ENCODE measurements at regions not wholly inside any gene's neighbourhood (a gene's known extent, or its start where the extent isn't known, plus 50 kb on each side); places are given as distances from the start of the nearest gene placed in this dataset.
"Not testable (repeated sequence)": the region's sequence is repeated elsewhere in the genome, so short reads cannot be mapped to it uniquely, and the experiment has no call there.

- H3K4me1 ChIP-seq (ENCODE audit: control insufficient read depth in 2 of 2, insufficient read depth in 2 of 2, low read length in 2 of 2): no peaks in the 10 kb centered on the region
- H3K36me3 ChIP-seq (ENCODE audit: control insufficient read depth in 2 of 2, insufficient read depth in 2 of 2, low read length in 2 of 2): no peaks in the 10 kb centered on the region
- H3K9me3 ChIP-seq (ENCODE audit: control insufficient read depth in 2 of 2, low read length in 2 of 2): no peaks in the 10 kb centered on the region
- no peaks in the 10 kb centered on the region for H3K27me3 ChIP-seq (ENCODE audit: control insufficient read depth in 2 of 2, insufficient read depth in 2 of 2, low read length in 2 of 2)
- no peak overlapping the region for H3K9ac ChIP-seq (ENCODE audit: low read depth in 1 of 2, low read length in 2 of 2)
- no peak overlapping the region for H3K4me3 ChIP-seq (ENCODE audit: low read length in 2 of 2)
- no peak overlapping the region for H3K27ac ChIP-seq (ENCODE audit: low read depth in 2 of 2, low read length in 2 of 2)
Measured at GRCh38 chr3:5344707-5345106, 157.2 kb downstream of the EDEM1 start.

DNA sequence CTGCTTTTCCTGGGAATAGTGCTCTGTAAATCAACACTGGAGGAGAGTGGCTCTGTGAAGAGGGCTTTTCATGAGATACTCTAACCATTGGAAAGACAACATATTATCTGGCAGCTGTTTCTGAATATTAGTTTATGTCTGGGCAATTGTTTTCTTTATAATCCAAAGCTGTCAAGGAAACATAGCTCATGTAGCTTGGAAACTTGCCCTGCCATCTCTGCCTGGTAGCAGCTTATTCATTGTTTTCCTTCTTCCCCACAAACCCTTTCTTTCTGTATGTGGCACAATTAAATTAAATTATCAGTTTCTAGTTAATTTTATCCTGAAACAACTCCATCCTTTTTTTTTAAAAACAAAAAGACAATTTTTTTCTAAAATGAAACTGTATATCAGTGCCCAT is 160.0 kb downstream of the EDEM1 start:
- Histone ChIP-seq H3K9ac (ENCODE audit: low read depth in 1 of 2, low read length in 2 of 2) (no peak overlapping the region), H3K4me1 (ENCODE audit: control insufficient read depth in 2 of 2, insufficient read depth in 2 of 2, low read length in 2 of 2) (no peaks in the 10 kb centered on the region), H3K9me3 (ENCODE audit: control insufficient read depth in 2 of 2, low read length in 2 of 2) (no peaks in the 10 kb centered on the region), H3K27me3 (ENCODE audit: control insufficient read depth in 2 of 2, insufficient read depth in 2 of 2, low read length in 2 of 2) (no peaks in the 10 kb centered on the region), H3K27ac (ENCODE audit: low read depth in 2 of 2, low read length in 2 of 2) (no peak overlapping the region), H3K36me3 (ENCODE audit: control insufficient read depth in 2 of 2, insufficient read depth in 2 of 2, low read length in 2 of 2) (no peaks in the 10 kb centered on the region), H3K4me3 (ENCODE audit: low read length in 2 of 2) (no peak overlapping the region)

DNA sequence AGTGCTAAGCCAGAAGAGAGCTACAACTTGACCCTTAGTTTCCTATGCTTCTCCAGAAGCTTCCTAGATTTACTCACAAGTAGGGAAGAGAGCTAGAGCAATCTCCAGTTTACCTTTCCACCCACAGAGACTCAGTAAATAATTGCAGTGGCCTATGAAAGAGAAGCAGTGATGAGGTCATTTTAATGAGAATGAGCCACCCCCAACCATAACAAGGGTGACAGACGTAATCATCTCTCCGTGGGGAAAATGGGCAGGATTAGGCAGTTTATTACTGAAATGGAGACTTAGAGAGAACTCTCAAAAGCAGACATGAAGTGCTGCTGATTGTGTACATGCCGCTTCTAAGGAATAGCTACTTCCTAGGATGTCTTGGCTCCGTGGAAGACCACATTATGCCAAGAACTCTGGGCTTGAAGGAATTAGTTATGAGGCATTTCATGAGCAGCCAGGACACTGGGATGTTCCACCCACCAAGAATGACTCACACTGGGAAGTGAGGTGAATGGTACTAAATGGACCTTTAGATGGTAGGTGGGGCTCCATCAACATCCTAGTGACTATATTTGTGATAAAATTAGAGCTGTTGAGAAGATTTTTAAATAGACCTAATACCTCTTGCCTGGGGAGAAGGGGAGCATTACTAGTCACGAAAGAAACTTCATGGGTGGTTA is 160.9 kb downstream of the EDEM1 start:
- H3K27ac ChIP-seq (ENCODE audit: low read depth in 2 of 2, low read length in 2 of 2): no peak overlapping the region
- no peaks in the 10 kb centered on the region for H3K4me1 ChIP-seq (ENCODE audit: control insufficient read depth in 2 of 2, insufficient read depth in 2 of 2, low read length in 2 of 2)

DNA sequence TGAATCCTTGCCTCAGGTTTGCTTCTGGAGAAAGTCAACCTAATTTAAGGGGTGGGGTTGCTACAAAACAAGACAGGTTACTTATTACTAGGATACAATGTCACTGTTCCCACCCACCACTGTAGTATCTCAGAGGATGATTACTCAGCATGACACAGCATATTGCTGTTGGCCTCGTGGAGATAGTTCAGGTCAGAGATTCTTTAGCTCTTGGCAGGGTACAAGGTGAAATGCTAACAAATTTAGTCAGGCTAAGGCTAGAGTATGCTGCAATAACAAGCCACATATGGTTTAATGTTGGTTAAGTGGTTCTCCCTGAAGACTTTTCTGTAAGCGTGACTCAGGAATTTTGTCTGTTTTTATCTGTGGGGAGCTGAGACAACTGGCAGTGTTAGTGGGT is 161.8 kb downstream of the EDEM1 start:
- no peaks in the 10 kb centered on the region for H3K36me3 ChIP-seq (ENCODE audit: control insufficient read depth in 2 of 2, insufficient read depth in 2 of 2, low read length in 2 of 2)
- no peaks in the 10 kb centered on the region for H3K27me3 ChIP-seq (ENCODE audit: control insufficient read depth in 2 of 2, insufficient read depth in 2 of 2, low read length in 2 of 2)
- H3K9me3 ChIP-seq (ENCODE audit: control insufficient read depth in 2 of 2, low read length in 2 of 2): no peaks in the 10 kb centered on the region
- no peak overlapping the region for H3K27ac ChIP-seq (ENCODE audit: low read depth in 2 of 2, low read length in 2 of 2)
- no peak overlapping the region for H3K4me3 ChIP-seq (ENCODE audit: low read length in 2 of 2)
- no peaks in the 10 kb centered on the region for H3K4me1 ChIP-seq (ENCODE audit: control insufficient read depth in 2 of 2, insufficient read depth in 2 of 2, low read length in 2 of 2)
- H3K9ac ChIP-seq (ENCODE audit: low read depth in 1 of 2, low read length in 2 of 2): no peak overlapping the region

More for the DNA sequence above, 160.9 kb downstream of the EDEM1 start:
- Histone ChIP-seq H3K9ac (ENCODE audit: low read depth in 1 of 2, low read length in 2 of 2) (no peak overlapping the region), H3K9me3 (ENCODE audit: control insufficient read depth in 2 of 2, low read length in 2 of 2) (no peaks in the 10 kb centered on the region), H3K27me3 (ENCODE audit: control insufficient read depth in 2 of 2, insufficient read depth in 2 of 2, low read length in 2 of 2) (no peaks in the 10 kb centered on the region), H3K4me3 (ENCODE audit: low read length in 2 of 2) (no peak overlapping the region), H3K36me3 (ENCODE audit: control insufficient read depth in 2 of 2, insufficient read depth in 2 of 2, low read length in 2 of 2) (no peaks in the 10 kb centered on the region)

DNA sequence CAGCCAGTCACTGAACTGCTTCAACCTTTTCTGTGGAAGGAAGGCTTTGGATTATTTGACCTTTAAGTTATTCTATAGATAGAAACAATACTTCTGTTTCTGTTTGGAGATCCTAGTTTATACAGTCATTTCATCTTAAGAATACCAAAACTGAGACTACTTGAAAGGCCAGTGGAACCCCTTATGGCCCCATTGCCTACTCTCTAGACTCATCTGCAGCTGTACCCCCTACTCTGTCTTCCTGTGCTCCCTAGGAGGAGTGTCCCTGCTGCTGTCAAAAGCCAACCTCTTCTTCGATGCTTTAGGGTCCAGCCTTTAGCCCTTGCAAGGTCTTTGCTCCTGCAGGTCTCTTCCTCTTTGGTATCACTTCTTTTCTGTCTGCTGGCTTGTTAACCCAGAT is 169.6 kb downstream of the EDEM1 start:
- Histone ChIP-seq H3K9ac (ENCODE audit: low read depth in 1 of 2, low read length in 2 of 2) (no peak overlapping the region), H3K36me3 (ENCODE audit: control insufficient read depth in 2 of 2, insufficient read depth in 2 of 2, low read length in 2 of 2) (no peaks in the 10 kb centered on the region), H3K9me3 (ENCODE audit: control insufficient read depth in 2 of 2, low read length in 2 of 2) (no peaks in the 10 kb centered on the region), H3K27ac (ENCODE audit: low read depth in 2 of 2, low read length in 2 of 2) (no peak overlapping the region), H3K4me3 (ENCODE audit: low read length in 2 of 2) (no peak overlapping the region), H3K4me1 (ENCODE audit: control insufficient read depth in 2 of 2, insufficient read depth in 2 of 2, low read length in 2 of 2) (no peaks in the 10 kb centered on the region), H3K27me3 (ENCODE audit: control insufficient read depth in 2 of 2, insufficient read depth in 2 of 2, low read length in 2 of 2) (no peaks in the 10 kb centered on the region)

GRCh38 chr3:5358911-5359310 is 171.4 kb downstream of the EDEM1 start:
- Histone ChIP-seq H3K4me1 (ENCODE audit: control insufficient read depth in 2 of 2, insufficient read depth in 2 of 2, low read length in 2 of 2) (no peaks in the 10 kb centered on the region), H3K27ac (ENCODE audit: low read depth in 2 of 2, low read length in 2 of 2) (no peak overlapping the region), H3K9me3 (ENCODE audit: control insufficient read depth in 2 of 2, low read length in 2 of 2) (no peaks in the 10 kb centered on the region), H3K27me3 (ENCODE audit: control insufficient read depth in 2 of 2, insufficient read depth in 2 of 2, low read length in 2 of 2) (no peaks in the 10 kb centered on the region), H3K4me3 (ENCODE audit: low read length in 2 of 2) (no peak overlapping the region), H3K9ac (ENCODE audit: low read depth in 1 of 2, low read length in 2 of 2) (no peak overlapping the region), H3K36me3 (ENCODE audit: control insufficient read depth in 2 of 2, insufficient read depth in 2 of 2, low read length in 2 of 2) (no peaks in the 10 kb centered on the region)

GRCh38 chr3:5360453-5360852 is 172.9 kb downstream of the EDEM1 start:
- H3K9me3 ChIP-seq (ENCODE audit: control insufficient read depth in 2 of 2, low read length in 2 of 2): no peaks in the 10 kb centered on the region
- no peaks in the 10 kb centered on the region for H3K27me3 ChIP-seq (ENCODE audit: control insufficient read depth in 2 of 2, insufficient read depth in 2 of 2, low read length in 2 of 2)
- no peak overlapping the region for H3K9ac ChIP-seq (ENCODE audit: low read depth in 1 of 2, low read length in 2 of 2)
- H3K27ac ChIP-seq (ENCODE audit: low read depth in 2 of 2, low read length in 2 of 2): no peak overlapping the region
- H3K4me3 ChIP-seq (ENCODE audit: low read length in 2 of 2): no peak overlapping the region
- no peaks in the 10 kb centered on the region for H3K4me1 ChIP-seq (ENCODE audit: control insufficient read depth in 2 of 2, insufficient read depth in 2 of 2, low read length in 2 of 2)
- no peaks in the 10 kb centered on the region for H3K36me3 ChIP-seq (ENCODE audit: control insufficient read depth in 2 of 2, insufficient read depth in 2 of 2, low read length in 2 of 2)

- Histone ChIP-seq H3K4me1 (ENCODE audit: control insufficient read depth in 2 of 2, insufficient read depth in 2 of 2, low read length in 2 of 2) (no peaks in the 10 kb centered on the region), H3K9me3 (ENCODE audit: control insufficient read depth in 2 of 2, low read length in 2 of 2) (no peaks in the 10 kb centered on the region), H3K27ac (ENCODE audit: low read depth in 2 of 2, low read length in 2 of 2) (no peak overlapping the region), H3K36me3 (ENCODE audit: control insufficient read depth in 2 of 2, insufficient read depth in 2 of 2, low read length in 2 of 2) (no peaks in the 10 kb centered on the region), H3K27me3 (ENCODE audit: control insufficient read depth in 2 of 2, insufficient read depth in 2 of 2, low read length in 2 of 2) (no peaks in the 10 kb centered on the region), H3K9ac (ENCODE audit: low read depth in 1 of 2, low read length in 2 of 2) (no peak overlapping the region), H3K4me3 (ENCODE audit: low read length in 2 of 2) (no peak overlapping the region)
Measured at GRCh38 chr3:5366746-5367145, 179.2 kb downstream of the EDEM1 start.

DNA sequence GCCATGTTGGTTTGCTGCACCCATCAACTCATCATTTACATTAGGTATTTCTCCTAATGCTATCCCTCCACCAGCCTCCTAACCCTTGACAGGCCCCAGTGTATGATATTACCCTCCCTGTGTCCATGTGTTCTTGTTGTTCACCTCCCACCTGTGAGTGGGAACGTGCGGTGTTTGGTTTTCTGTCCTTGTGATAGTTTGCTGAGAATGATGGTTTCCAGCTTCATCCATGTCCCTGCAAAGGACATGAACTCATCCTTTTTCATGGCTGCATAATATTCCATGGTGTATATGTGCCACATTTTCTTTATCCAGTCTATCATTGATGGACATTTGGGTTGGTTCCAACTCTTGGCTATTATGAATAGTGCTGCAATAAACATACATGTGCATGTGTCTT is 184.0 kb downstream of the EDEM1 start:
- H3K9ac ChIP-seq (ENCODE audit: low read depth in 1 of 2, low read length in 2 of 2); H3K9me3 ChIP-seq (ENCODE audit: control insufficient read depth in 2 of 2, low read length in 2 of 2): not testable (repeated sequence)

GRCh38 chr3:5376761-5377160 is 189.3 kb downstream of the EDEM1 start:
- Histone ChIP-seq H3K4me3 (ENCODE audit: low read length in 2 of 2) (no peak overlapping the region), H3K27ac (ENCODE audit: low read depth in 2 of 2, low read length in 2 of 2) (no peak overlapping the region), H3K9ac (ENCODE audit: low read depth in 1 of 2, low read length in 2 of 2) (no peak overlapping the region), H3K9me3 (ENCODE audit: control insufficient read depth in 2 of 2, low read length in 2 of 2) (no peaks in the 10 kb centered on the region), H3K27me3 (ENCODE audit: control insufficient read depth in 2 of 2, insufficient read depth in 2 of 2, low read length in 2 of 2) (no peaks in the 10 kb centered on the region), H3K4me1 (ENCODE audit: control insufficient read depth in 2 of 2, insufficient read depth in 2 of 2, low read length in 2 of 2) (peaks cover 0 to 4% of the 10 kb centered on the region in 2 donors), H3K36me3 (ENCODE audit: control insufficient read depth in 2 of 2, insufficient read depth in 2 of 2, low read length in 2 of 2) (no peaks in the 10 kb centered on the region)

More for the DNA sequence above, 184.0 kb downstream of the EDEM1 start:
- not testable (repeated sequence) for H3K27ac ChIP-seq (ENCODE audit: low read depth in 2 of 2, low read length in 2 of 2); H3K27me3 ChIP-seq (ENCODE audit: control insufficient read depth in 2 of 2, insufficient read depth in 2 of 2, low read length in 2 of 2); H3K4me1 ChIP-seq (ENCODE audit: control insufficient read depth in 2 of 2, insufficient read depth in 2 of 2, low read length in 2 of 2); H3K36me3 ChIP-seq (ENCODE audit: control insufficient read depth in 2 of 2, insufficient read depth in 2 of 2, low read length in 2 of 2); H3K4me3 ChIP-seq (ENCODE audit: low read length in 2 of 2)

- H3K4me1 ChIP-seq (ENCODE audit: control insufficient read depth in 2 of 2, insufficient read depth in 2 of 2, low read length in 2 of 2); H3K9me3 ChIP-seq (ENCODE audit: control insufficient read depth in 2 of 2, low read length in 2 of 2); H3K4me3 ChIP-seq (ENCODE audit: low read length in 2 of 2); H3K27me3 ChIP-seq (ENCODE audit: control insufficient read depth in 2 of 2, insufficient read depth in 2 of 2, low read length in 2 of 2); H3K9ac ChIP-seq (ENCODE audit: low read depth in 1 of 2, low read length in 2 of 2); H3K27ac ChIP-seq (ENCODE audit: low read depth in 2 of 2, low read length in 2 of 2); H3K36me3 ChIP-seq (ENCODE audit: control insufficient read depth in 2 of 2, insufficient read depth in 2 of 2, low read length in 2 of 2): not testable (repeated sequence)
Measured at GRCh38 chr3:5379266-5379665, 191.8 kb downstream of the EDEM1 start.

All from mucosa of rectum (tissue), 2 donors.